ENCODE measurements at regions not wholly inside any gene's neighbourhood (a gene's known extent, or its start where the extent isn't known, plus 50 kb on each side); places are given as distances from the start of the nearest gene placed in this dataset.

DNA sequence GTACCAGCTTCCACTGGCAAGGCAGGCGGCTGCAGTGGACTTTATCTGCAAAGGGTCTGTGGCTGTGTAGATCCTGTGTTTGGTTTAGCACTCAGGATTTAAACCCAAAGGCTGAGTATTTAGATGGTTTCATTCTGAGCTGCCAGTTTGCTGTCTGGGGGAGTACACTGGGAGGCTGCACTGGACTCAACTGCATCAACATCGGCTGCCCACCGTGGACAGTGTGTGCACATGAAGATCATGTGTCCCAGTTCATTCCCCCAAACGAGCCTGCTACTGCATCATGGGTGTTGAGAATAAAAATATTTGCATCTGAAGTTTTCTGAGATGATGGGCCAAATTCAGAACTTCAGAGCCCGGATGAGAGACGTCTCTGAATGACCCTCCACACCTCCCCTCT lies 328.6 kb upstream of the SHH start:
- no peak for DNase-seq (ENCODE audit: low read depth in 2 of 2)
- TF ChIP-seq, protein P1, sequence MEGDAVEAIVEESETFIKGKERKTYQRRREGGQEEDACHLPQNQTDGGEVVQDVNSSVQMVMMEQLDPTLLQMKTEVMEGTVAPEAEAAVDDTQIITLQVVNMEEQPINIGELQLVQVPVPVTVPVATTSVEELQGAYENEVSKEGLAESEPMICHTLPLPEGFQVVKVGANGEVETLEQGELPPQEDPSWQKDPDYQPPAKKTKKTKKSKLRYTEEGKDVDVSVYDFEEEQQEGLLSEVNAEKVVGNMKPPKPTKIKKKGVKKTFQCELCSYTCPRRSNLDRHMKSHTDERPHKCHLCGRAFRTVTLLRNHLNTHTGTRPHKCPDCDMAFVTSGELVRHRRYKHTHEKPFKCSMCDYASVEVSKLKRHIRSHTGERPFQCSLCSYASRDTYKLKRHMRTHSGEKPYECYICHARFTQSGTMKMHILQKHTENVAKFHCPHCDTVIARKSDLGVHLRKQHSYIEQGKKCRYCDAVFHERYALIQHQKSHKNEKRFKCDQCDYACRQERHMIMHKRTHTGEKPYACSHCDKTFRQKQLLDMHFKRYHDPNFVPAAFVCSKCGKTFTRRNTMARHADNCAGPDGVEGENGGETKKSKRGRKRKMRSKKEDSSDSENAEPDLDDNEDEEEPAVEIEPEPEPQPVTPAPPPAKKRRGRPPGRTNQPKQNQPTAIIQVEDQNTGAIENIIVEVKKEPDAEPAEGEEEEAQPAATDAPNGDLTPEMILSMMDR (conservative IDR thresholded peaks at IDR 0.05 in 1 of 2, IDR thresholded peaks at IDR 0.05 in 1 of 2; ENCODE audit: low read depth in 1 of 2, low read length in 2 of 2) = no peak
- TF ChIP-seq EZH2 (IDR thresholded peaks at IDR 0.05; ENCODE audit: low read length, missing control alignments) = no peak
- Histone ChIP-seq H3K9ac (ENCODE audit: insufficient read depth, low read length) (no peak overlapping the region), H3K9me3 (ENCODE audit: control insufficient read depth, insufficient read depth, low read depth, low read length) (no peaks in the 10 kb centered on the region), H2AFZ (ENCODE audit: low read length) (no peak overlapping the region), H3K4me1 (ENCODE audit: control insufficient read depth, extremely low read depth, insufficient read depth, low read length) (no peaks in the 10 kb centered on the region), H3K79me2 (ENCODE audit: control insufficient read depth, insufficient read depth, low read length) (no peaks in the 10 kb centered on the region), H4K20me1 (ENCODE audit: control insufficient read depth, extremely low read depth, insufficient read depth, low read length) (no peaks in the 10 kb centered on the region), H3K4me2 (ENCODE audit: extremely low read depth, insufficient read depth, low read length) (no peak overlapping the region), H3K4me3 (replicated peaks in 1 of 4; ENCODE audit: control extremely low read depth in 1 of 4, insufficient read depth in 1 of 4, low read depth in 3 of 4, low read length in 4 of 4) (no peak overlapping the region), H3K36me3 (ENCODE audit: control insufficient read depth, insufficient read depth, low read length) (no peaks in the 10 kb centered on the region), H3K27me3 (ENCODE audit: control insufficient read depth, insufficient read depth, low read length) (no peaks in the 10 kb centered on the region), H3K27ac (ENCODE audit: insufficient read depth, low read length) (no peak overlapping the region)

DNA sequence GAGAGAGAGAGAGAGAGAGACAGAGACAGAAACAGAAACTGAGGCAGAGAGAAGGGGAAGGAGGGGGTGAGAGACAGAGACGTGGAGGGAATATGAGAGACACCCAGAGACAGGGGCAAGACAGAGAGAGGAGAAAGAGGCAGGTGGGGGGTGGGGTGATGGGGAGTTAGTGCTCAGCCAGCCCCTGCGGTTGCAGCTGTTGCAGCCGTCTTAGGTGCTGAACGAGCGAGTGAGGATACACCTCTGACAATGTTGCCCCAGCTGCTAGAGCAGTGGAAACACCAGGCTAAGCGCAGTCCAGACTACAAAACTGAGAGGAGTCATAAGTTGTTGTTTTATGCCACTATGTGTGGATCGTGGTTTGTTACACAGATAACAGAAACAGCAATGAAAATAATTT lies 328.2 kb upstream of the SHH start:
- no peak for TF ChIP-seq EZH2 (IDR thresholded peaks at IDR 0.05; ENCODE audit: low read length, missing control alignments)
- TF ChIP-seq, protein P1 (conservative IDR thresholded peaks at IDR 0.05 in 1 of 2, IDR thresholded peaks at IDR 0.05 in 1 of 2; ENCODE audit: low read depth in 1 of 2, low read length in 2 of 2) = no peak
- Histone ChIP-seq H4K20me1 (ENCODE audit: control insufficient read depth, extremely low read depth, insufficient read depth, low read length) (no peaks in the 10 kb centered on the region), H3K9ac (ENCODE audit: insufficient read depth, low read length) (no peak overlapping the region), H3K4me1 (ENCODE audit: control insufficient read depth, extremely low read depth, insufficient read depth, low read length) (no peaks in the 10 kb centered on the region), H3K36me3 (ENCODE audit: control insufficient read depth, insufficient read depth, low read length) (no peaks in the 10 kb centered on the region), H2AFZ (ENCODE audit: low read length) (no peak overlapping the region), H3K9me3 (ENCODE audit: control insufficient read depth, insufficient read depth, low read depth, low read length) (no peaks in the 10 kb centered on the region), H3K27me3 (ENCODE audit: control insufficient read depth, insufficient read depth, low read length) (no peaks in the 10 kb centered on the region), H3K79me2 (ENCODE audit: control insufficient read depth, insufficient read depth, low read length) (no peaks in the 10 kb centered on the region), H3K4me3 (replicated peaks in 1 of 4; ENCODE audit: control extremely low read depth in 1 of 4, insufficient read depth in 1 of 4, low read depth in 3 of 4, low read length in 4 of 4) (no peak overlapping the region), H3K27ac (ENCODE audit: insufficient read depth, low read length) (no peak overlapping the region), H3K4me2 (ENCODE audit: extremely low read depth, insufficient read depth, low read length) (no peak overlapping the region)
- DNase-seq (ENCODE audit: low read depth in 2 of 2) = no peak

DNA sequence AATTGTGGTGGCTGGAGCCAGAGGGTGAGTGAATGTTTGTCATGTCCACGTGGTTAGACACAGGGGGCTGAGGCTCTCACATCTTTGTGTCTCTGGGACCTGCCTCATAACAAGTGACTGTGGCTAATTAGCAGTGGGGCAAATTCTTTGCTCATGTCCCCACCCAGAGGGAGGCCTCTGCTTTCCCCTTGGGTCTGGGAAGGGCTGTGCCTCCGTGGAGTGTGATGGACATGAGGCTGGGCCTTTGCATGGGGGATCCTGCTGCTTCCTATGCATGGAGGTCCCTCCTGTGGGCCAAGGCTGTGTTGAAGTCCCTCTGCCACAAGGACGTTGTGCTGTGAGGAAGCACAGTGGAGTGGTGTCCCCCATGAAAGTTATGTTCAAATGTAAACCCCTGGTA lies 327.4 kb upstream of the SHH start:
- no peak for DNase-seq (ENCODE audit: low read depth in 2 of 2)

More for the DNA sequence above, 327.4 kb upstream of the SHH start:
- no peak overlapping the region for H3K9ac ChIP-seq (ENCODE audit: insufficient read depth, low read length)
- no peak overlapping the region for H3K4me3 ChIP-seq (replicated peaks in 1 of 4; ENCODE audit: control extremely low read depth in 1 of 4, insufficient read depth in 1 of 4, low read depth in 3 of 4, low read length in 4 of 4)
- H3K27ac ChIP-seq (ENCODE audit: insufficient read depth, low read length) = no peak overlapping the region
- H3K27me3 ChIP-seq (ENCODE audit: control insufficient read depth, insufficient read depth, low read length) = no peaks in the 10 kb centered on the region
- H2AFZ ChIP-seq (ENCODE audit: low read length) = no peak overlapping the region
- H3K9me3 ChIP-seq (ENCODE audit: control insufficient read depth, insufficient read depth, low read depth, low read length) = no peaks in the 10 kb centered on the region
- no peaks in the 10 kb centered on the region for H4K20me1 ChIP-seq (ENCODE audit: control insufficient read depth, extremely low read depth, insufficient read depth, low read length)
- no peaks in the 10 kb centered on the region for H3K79me2 ChIP-seq (ENCODE audit: control insufficient read depth, insufficient read depth, low read length)
- H3K4me2 ChIP-seq (ENCODE audit: extremely low read depth, insufficient read depth, low read length) = no peak overlapping the region
- TF ChIP-seq, protein P1 (conservative IDR thresholded peaks at IDR 0.05 in 1 of 2, IDR thresholded peaks at IDR 0.05 in 1 of 2; ENCODE audit: low read depth in 1 of 2, low read length in 2 of 2) = no peak
- TF ChIP-seq EZH2 (IDR thresholded peaks at IDR 0.05; ENCODE audit: low read length, missing control alignments) = no peak
- H3K4me1 ChIP-seq (ENCODE audit: control insufficient read depth, extremely low read depth, insufficient read depth, low read length) = no peaks in the 10 kb centered on the region
- H3K36me3 ChIP-seq (ENCODE audit: control insufficient read depth, insufficient read depth, low read length) = no peaks in the 10 kb centered on the region
